ENCODE measurements at regions not wholly inside any gene's neighbourhood (a gene's known extent, or its start where the extent isn't known, plus 50 kb on each side); places are given as distances from the start of the nearest gene placed in this dataset.

- no peak for TF ChIP-seq CHD1 (IDR thresholded peaks at IDR 0.05; ENCODE audit: low read depth, low read length)
- no peak for TF ChIP-seq RAD21 (IDR thresholded peaks at IDR 0.05 in 1 of 2, conservative IDR thresholded peaks at IDR 0.05 in 1 of 2; ENCODE audit: low read depth in 2 of 2, low read length in 2 of 2)
- TF ChIP-seq CTCF (IDR thresholded peaks at IDR 0.05; ENCODE audit: control extremely low read depth in 1 of 3, insufficient read depth in 1 of 3, low read depth in 1 of 3, low read length in 3 of 3): no peak
- no peak for TF ChIP-seq GABPA (IDR thresholded peaks at IDR 0.05; ENCODE audit: borderline replicate concordance, insufficient read depth, low read length)
- TF ChIP-seq RXRA (IDR thresholded peaks at IDR 0.05; ENCODE audit: insufficient read depth, low read depth, low read length): no peak
- no peak for TF ChIP-seq POLR2A (IDR thresholded peaks at IDR 0.05; ENCODE audit: control extremely low read depth in 1 of 2, low read depth in 2 of 2, low read length in 2 of 2)
- no peak for TF ChIP-seq MAX (IDR thresholded peaks at IDR 0.05)
- TF ChIP-seq RBBP5 (IDR thresholded peaks at IDR 0.05; ENCODE audit: borderline replicate concordance, low read depth, low read length): no peak
- TF ChIP-seq SUZ12 (IDR thresholded peaks at IDR 0.05; ENCODE audit: low read length): no peak
- TF ChIP-seq BCL11A (IDR thresholded peaks at IDR 0.05; ENCODE audit: low read depth in 2 of 2, low read length in 2 of 2): no peak
- no peak for TF ChIP-seq TAF1 (IDR thresholded peaks at IDR 0.05; ENCODE audit: low read depth, low read length)
Observed at GRCh38 chr2:111695441-111696007, 188.5 kb downstream of the ANAPC1 start.

All from H1 (cell line).